Retina (tissue), 1 donor: ENCODE measurements at regions not wholly inside any gene's neighbourhood (a gene's known extent, or its start where the extent isn't known, plus 50 kb on each side); places are given as distances from the start of the nearest gene placed in this dataset.

Experiments used
- DNase-seq: peaks from one replicate; pipeline ENCODE4 v3.0.0-alpha.2; 2016

DNA sequence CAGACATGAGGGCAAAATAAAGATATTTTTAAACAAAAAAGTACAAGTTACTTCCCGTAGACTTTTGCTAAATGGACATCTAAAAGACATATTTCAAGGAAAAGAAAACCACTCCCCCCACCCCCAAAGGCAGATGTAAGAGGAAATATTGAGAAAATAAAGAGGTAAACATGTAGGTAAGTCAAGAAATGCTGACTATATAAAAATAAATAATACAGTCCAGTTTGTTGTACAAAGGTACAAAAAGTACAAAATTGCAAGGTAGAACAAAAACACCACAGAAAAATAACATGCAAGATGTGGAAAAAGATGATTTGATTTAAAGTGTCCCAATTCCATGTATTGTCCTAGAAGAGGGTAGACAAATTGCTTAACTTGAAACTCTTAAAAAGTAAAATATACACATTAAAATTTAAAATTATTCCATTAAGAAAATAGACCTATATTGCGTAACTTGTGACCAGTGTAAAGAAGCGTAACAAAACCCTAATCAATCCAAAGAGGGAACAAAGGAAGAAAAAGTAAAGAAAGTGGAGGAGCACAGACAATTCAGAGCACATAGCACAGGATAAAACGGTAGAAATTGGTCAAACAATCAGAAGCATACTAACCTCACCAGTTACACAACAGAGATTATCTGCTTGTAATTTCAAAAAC, 58.4 kb upstream of the FAM216B start:
- no peak for DNase-seq

DNA sequence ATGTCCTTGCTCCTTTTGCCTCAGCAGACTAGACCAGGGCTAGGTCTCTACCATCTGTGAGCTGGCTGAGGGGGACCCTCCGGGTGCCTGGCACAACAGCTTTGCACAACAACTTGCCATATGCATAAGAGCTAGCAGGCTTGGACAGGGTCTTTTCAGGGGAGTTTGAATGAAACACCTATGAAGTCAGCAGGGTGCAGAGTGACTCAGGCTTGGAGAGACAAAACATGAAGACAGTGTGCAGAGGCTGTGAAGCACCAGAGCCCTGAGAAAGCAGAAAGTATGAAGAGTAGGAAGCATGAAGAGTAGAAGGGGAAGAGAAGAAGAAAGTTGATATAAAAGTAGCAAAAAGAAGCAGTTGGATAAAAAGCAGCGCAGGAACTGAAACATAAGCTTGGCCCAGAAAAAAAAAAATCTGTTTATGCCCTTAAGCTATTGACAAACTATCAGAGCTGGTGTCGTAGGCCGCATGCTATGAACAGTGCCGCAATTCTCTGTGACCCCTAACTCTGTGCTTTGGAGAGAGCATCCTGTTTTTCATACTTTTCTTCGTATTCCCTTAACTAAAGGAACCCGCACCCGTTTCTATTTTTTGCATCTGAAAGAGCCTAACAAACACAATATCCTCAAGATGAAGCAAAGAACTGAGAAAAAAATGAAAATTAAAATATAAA, 52.7 kb upstream of the FAM216B start:
- no peak for DNase-seq

DNA sequence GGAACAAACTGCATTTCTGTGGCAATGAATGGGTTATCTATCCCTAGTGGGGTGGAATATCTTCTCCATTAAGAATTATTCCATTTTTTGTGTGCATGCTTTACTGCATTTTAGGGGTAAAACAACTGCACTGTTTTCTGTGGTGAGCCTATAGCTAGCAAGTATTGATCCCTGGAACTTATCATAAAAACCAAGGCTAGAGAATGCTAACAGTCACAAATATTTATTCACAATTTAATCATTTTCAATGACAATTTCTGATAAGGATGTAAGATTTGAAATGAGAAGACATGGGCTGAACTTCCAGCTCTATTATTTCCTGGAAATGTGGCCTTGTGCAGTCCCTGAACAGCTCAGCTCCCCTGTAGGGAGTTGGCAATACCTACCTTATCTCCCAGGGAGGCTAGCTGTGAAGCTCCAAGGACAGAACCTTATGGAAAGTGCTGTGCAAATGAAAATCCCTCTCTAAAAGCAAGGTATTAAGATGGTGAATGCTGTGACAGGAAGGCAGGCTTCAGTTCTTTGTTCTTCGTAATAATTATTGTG, 51.5 kb upstream of the FAM216B start:
- DNase-seq: no peak
